M059J (cell line): ENCODE measurements at regions not wholly inside any gene's neighbourhood (a gene's known extent, or its start where the extent isn't known, plus 50 kb on each side); places are given as distances from the start of the nearest gene placed in this dataset.
"Not testable (repeated sequence)": the region's sequence is repeated elsewhere in the genome, so short reads cannot be mapped to it uniquely, and the experiment has no call there.

Source experiments
- DNase-seq: peaks from one replicate; pipeline ENCODE4 v3.0.0-alpha.2; 2012; ENCODE audit warnings: low read depth

DNA sequence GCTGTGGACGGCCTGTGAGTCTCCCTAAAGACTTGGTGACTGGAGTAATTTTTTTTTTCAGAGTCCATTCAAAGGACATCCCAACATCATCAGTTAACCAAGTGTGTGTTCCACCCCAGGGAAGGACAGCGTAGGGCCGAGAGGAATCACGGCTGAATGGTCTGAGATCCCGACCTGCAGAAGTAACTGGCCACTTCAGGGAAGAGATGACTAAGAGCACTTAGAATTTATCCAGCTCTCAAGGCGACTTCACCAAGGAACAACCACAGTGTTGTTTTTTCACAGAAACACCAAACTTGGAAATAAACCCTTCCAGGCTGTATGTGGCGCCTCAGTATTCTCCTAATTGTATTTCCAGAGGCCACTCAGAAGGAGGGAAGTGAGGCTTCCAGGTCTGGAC, 231.6 kb downstream of the FNDC1 start:
- DNase-seq: peak; percentile 37

- DNase-seq: no peak
These were observed 230.6 kb downstream of the FNDC1 start for GRCh38 chr6:159399751-159400221.

- no peak for DNase-seq
These were observed 229.4 kb downstream of the FNDC1 start for GRCh38 chr6:159398633-159399032.

DNA sequence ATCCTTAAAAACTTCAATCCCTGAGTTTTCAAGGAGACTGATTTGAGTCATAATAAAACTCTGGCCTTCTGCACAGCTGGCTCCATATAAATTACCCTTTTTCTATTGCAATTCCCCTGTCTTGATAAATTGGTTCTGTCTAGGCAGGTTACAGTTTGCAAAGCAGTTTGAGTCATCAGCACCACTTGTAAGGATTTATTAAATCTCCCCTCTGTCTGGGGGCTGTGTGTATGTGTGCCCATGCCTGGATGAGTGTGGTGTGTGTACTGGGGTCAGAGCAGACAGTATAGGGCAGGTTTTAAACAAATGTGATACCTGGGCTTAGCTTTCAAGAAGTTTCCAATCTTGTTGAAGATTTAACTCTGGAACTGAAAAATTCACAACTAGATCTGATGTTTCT, 228.6 kb downstream of the FNDC1 start:
- no peak for DNase-seq

GRCh38 chr6:159395609-159396008, 226.4 kb downstream of the FNDC1 start:
- no peak for DNase-seq

- not testable (repeated sequence) for DNase-seq
These were observed 223.5 kb downstream of the FNDC1 start for GRCh38 chr6:159392695-159393094.

DNA sequence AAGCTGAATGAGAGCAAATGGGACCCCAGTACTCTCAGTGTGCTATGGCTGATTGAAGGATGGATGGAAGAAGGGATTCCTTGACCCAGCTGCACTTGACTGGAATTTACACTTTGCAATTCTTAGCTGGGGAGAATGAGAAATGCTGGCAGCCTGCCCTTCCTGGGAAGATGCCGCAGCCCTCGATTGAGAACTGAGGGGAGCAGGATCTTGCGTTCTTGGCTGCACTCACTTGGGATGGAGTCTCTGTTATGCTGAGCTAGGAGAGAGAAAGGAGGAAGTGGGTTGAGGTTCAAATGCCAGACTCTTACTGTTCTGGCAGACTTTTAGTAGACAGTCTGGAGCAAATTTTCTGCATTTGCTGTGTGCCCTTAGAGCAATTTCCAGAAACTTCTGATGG, 221.2 kb downstream of the FNDC1 start:
- no peak for DNase-seq

GRCh38 chr6:159389695-159390094, 220.5 kb downstream of the FNDC1 start:
- DNase-seq: no peak

DNA sequence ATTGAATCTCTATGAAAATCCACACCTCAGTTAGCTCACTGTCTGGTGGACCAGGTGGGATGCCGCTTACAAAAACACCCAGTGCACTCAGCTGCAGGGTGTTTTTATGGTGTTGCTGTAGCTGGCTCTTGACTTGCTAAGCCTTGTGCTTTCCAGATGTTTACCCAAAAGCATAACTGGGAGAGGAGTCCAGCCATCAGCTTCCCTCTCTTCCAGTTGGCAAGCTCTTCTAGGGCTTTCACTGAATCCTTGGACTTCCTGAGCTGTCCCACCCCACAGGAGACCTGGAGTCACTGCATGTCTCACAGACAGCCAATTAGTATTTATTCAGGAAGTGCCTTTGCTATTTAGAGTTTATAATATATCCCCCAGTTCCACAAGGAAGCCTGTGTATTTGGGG, 210.9 kb downstream of the FNDC1 start:
- DNase-seq: no peak

- DNase-seq: no peak
These were observed 209.5 kb downstream of the FNDC1 start for GRCh38 chr6:159378411-159379328.

DNA sequence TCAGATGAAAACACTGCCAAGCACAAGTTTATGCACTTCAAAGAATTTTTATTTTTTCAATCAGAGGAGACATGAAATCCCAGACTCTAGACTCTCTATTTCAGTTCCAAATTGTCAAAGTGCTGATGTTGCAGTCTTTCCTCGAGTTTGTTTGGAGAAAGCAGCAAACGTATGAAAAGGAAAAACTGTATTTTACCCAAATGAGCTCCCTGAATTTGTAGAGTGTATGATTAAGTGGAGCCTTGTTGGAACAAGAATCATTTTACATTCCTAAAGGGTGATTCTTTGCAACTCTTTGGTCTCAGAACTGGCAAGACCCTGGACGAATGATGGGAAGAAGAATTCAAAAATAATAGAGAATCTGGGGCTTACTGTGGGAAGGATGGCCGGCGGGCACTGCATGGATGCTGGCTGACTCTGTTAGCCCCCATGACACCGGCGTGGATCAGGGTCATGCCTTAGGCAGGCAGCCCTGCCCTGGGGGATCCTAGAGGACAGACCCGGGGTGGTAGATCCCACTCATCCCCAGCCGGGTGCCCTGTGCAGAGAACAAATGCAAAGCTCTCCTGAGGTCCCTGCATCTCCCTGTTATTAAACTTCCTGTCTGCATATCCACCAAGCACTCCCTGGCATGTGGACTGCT, 207.4 kb downstream of the FNDC1 start:
- no peak for DNase-seq

DNA sequence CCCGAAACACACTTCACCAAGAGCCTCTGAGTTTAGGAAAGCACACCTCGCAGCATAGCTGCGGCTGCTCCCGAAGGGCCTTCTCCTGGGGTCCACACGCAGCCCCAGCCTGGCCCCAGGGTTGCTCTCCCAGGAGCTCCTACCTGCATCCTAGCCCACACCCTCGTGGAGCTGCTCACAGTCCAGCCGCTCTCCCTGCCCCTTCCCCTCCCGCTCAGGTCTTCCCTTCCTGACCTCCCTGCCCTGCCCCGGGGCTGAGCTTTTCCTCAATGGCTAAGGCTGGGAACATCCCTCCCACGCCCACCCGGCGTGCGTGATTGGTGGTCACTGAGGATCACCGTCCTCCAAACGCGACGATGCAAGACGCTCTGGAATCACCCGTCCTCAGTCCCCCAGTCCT, 205.8 kb downstream of the FNDC1 start:
- DNase-seq: no peak

- DNase-seq: no peak
These were observed 204.5 kb downstream of the FNDC1 start for GRCh38 chr6:159373670-159374069.

DNA sequence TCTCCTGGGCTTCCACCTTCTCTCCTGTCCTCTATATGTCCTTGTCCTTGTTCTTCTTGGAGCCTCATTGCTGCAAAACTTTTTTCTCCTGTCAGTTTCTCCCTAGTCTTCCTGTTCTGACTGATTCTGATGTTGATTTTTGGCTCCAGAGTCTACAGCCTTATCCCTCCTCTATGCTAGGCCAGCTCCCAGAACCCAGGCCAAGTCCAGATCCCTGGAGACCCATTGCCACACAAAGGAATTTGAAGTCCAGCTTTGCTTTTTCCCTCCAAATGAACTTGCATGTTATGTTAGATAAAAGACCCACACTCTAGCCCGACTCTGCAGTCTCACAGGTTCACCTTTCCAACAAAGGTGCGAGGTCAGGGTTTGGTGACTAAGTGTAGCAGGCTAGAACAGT, 203.1 kb downstream of the FNDC1 start:
- no peak for DNase-seq

DNA sequence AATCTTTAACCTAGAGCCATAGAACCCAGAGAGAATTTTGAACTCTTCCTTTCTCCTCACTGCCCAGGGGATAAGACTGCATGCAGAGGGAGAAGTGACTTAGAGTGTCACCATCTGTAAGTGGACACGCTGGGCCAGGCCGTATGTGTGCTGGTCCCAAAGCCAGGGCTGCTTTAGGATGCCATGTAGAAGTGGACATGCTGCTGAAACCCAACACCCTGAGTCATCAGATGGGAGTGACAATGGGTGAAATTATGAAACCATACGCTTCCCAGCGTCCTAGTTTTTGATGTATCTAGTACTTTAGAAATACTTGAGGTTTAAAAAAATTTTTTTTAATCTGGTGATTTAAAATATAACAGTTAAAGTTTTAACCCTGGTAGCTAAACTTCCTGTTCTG, 191.1 kb downstream of the FNDC1 start:
- DNase-seq: peak; percentile 21

DNA sequence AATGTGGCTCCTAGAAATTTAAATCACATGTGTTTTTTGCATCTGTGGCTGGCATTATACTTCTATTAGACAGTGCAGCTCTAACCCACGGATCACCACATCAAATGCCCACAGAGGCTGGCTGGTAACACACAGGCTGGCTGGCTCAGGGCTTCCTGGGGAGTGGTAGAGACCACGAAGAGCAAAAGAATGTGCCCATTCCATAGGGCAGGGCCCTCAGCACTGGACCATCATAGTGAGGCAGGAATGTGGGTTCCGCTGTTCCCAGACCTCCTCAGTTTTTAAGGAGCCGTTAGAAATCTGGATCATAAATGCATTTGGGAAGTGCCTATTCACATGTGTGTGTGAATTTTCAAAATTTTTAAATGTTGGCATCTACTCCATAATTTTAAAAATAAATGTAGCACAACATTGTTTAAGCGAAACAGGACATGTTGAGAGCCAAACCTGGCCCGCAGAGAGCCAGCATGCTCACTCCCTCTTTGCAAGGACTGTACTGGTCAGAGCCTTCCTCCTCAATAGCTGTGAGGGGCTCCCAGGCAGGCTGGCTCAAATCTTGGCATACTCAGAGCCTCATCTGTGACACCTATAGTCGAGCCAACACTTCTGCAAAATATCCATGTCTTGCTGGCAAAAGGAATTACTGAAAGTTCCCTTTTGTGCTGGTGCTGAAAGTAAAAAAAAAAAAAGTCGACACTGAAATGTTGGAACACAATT, 190.5 kb downstream of the FNDC1 start:
- DNase-seq: no peak

DNA sequence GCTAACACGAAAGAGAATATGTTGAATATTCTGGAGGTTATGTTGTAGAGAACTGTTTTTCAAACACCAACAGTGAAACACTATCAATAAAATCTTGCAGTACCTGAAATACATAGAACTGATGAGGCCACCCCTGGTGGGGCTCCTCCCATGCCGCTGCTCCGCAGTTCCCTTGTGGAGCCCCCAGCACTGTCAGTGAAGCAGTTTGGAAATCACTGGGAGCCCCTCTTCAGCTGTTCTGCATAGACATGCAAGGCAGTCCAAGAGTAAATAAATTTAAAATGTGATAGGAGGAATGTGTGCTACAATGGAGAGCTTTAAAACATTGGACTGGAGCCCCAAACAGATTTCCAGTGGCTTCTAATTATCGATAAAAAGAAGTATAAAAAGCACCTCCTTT, 189.4 kb downstream of the FNDC1 start:
- no peak for DNase-seq

- DNase-seq: no peak
These were observed 188.2 kb downstream of the FNDC1 start for GRCh38 chr6:159357211-159357915.

GRCh38 chr6:159353193-159353592, 184.0 kb downstream of the FNDC1 start:
- DNase-seq: no peak

DNA sequence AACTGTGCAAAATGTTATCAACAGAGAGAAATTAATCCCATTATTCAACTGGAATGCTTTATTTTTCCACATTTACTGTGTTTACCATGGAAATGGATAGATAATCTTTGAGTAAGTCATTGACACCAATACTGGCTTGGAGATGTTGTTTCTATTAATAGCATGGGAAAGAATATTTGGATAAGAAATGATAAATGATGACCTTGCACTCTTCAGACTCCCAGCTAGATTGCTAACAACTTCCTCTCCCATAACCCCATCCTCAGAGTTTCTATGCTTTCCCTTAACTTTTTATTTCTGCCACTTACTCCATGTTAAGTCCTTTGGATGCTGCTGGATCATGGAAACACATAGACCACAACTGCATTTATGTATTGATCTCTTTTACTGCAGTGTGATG, 182.5 kb downstream of the FNDC1 start:
- DNase-seq: no peak

DNA sequence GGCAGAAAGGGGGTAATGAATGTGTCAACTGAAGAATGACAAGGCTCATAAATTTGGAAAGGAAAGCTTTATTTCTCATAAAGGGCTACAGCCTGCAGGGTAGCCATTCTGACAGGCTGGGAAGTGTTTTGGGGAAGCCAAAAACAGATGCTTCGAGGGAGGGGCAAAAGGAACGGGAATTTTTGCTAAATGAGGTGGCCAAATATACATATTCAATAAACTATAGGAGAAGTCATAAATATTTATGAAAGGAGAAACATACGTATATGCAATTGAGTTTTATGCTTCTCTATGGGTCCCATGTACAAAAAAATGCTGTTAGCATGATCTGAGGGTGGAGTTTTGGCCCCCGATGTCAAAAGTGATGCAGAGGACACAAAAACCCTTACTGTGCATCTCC, 180.7 kb downstream of the FNDC1 start:
- DNase-seq: no peak

DNA sequence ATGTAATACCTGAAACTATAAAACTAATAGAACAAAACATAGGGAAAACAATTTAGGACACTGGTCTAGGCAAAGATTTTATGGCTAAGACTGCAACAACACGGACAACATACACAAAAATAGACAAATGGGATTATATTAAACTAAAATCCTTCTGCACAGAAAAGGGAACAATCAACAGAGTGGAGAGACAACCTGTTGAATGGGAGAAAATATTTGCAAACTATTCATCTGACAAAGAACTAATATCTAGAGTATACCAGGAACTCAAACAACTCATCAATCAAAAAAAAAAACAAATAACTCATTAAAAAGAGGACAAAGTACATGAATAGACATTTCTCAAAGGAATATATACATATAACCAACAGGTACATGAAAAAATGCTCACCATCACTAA, 174.5 kb downstream of the FNDC1 start:
- DNase-seq: no peak
